ENCODE measurements at regions not wholly inside any gene's neighbourhood (a gene's known extent, or its start where the extent isn't known, plus 50 kb on each side); places are given as distances from the start of the nearest gene placed in this dataset.

DNA sequence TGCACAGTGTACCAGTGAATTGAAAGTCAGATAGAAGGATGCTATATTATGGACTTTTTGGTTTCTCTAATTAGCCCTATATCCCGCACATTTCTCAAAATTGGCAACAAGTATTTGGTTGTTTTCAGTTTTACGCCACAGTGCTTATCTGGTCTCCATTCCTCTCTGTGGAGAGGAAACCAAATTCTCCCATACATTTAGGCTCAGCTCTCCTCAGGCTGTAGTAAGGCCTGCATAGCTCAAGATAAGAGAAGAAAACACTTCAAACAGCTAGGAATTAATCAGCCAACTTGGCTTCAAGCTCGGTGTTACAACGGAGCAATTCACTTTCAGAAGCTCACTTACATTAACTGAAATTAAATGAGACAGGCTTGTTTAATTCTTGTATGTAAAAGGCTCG, 263.2 kb downstream of the PDHA2 start:
- H3K9me3 ChIP-seq (ENCODE audit: control insufficient read depth in 2 of 3, insufficient read depth in 1 of 3, low read length in 3 of 3), result no peaks in the 10 kb centered on the region
- H3K4me1 ChIP-seq (ENCODE audit: control insufficient read depth in 2 of 3, insufficient read depth in 2 of 3, low read depth in 1 of 3, low read length in 3 of 3), result no peaks in the 10 kb centered on the region
- TF ChIP-seq, protein P1, sequence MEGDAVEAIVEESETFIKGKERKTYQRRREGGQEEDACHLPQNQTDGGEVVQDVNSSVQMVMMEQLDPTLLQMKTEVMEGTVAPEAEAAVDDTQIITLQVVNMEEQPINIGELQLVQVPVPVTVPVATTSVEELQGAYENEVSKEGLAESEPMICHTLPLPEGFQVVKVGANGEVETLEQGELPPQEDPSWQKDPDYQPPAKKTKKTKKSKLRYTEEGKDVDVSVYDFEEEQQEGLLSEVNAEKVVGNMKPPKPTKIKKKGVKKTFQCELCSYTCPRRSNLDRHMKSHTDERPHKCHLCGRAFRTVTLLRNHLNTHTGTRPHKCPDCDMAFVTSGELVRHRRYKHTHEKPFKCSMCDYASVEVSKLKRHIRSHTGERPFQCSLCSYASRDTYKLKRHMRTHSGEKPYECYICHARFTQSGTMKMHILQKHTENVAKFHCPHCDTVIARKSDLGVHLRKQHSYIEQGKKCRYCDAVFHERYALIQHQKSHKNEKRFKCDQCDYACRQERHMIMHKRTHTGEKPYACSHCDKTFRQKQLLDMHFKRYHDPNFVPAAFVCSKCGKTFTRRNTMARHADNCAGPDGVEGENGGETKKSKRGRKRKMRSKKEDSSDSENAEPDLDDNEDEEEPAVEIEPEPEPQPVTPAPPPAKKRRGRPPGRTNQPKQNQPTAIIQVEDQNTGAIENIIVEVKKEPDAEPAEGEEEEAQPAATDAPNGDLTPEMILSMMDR (IDR thresholded peaks at IDR 0.05; ENCODE audit: borderline replicate concordance, extremely low read depth, insufficient read depth), result no peak
- no peaks in the 10 kb centered on the region for H3K27me3 ChIP-seq (ENCODE audit: control insufficient read depth, insufficient read depth, low read length)
- H3K27ac ChIP-seq (ENCODE audit: low read depth in 2 of 2, low read length in 2 of 2), result no peak overlapping the region
- no peak overlapping the region for H3K9ac ChIP-seq (ENCODE audit: low read length in 3 of 3)
- intact Hi-C loops (cut with DNase I), result no loop called here
- H3K4me3 ChIP-seq (ENCODE audit: low read length in 3 of 3), result no peak overlapping the region
- no peak for FAIRE-seq
- no peaks in the 10 kb centered on the region for H3K36me3 ChIP-seq (ENCODE audit: control insufficient read depth in 2 of 3, insufficient read depth in 3 of 3, low read length in 3 of 3)
- DNase-seq, result no peak

DNA sequence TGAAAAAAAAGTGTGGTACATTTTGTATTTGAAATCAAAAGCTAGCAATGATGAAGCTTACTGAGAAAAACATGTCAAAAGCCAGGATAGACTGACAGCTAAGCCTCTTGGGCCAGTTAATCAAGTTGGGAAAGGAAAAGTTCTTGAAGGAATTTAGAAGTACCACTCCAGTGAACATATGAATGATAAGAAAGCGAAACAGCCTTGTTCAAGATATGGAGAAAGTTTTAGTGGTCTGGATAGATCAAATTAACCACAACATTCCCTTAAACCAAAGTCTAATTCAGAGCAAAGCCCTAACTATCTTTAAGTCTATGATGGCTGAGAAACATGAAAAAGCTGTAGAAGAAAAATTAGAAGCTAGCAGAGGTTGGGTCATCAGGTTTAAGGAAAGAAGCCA, 268.3 kb downstream of the PDHA2 start:
- no peak for FAIRE-seq
- DNase-seq, result no peak
- Histone ChIP-seq H3K9ac (ENCODE audit: low read length in 3 of 3) (no peak overlapping the region), H3K9me3 (ENCODE audit: control insufficient read depth in 2 of 3, insufficient read depth in 1 of 3, low read length in 3 of 3) (peaks cover 0 to 5% (median 0%) of the 10 kb centered on the region in 3 donors), H3K4me3 (ENCODE audit: low read length in 3 of 3) (no peak overlapping the region), H3K4me1 (ENCODE audit: control insufficient read depth in 2 of 3, insufficient read depth in 2 of 3, low read depth in 1 of 3, low read length in 3 of 3) (no peaks in the 10 kb centered on the region), H3K27ac (ENCODE audit: low read depth in 2 of 2, low read length in 2 of 2) (no peak overlapping the region), H3K27me3 (ENCODE audit: control insufficient read depth, insufficient read depth, low read length) (no peaks in the 10 kb centered on the region), H3K36me3 (ENCODE audit: control insufficient read depth in 2 of 3, insufficient read depth in 3 of 3, low read length in 3 of 3) (no peaks in the 10 kb centered on the region)
- TF ChIP-seq, protein P1 (IDR thresholded peaks at IDR 0.05; ENCODE audit: borderline replicate concordance, extremely low read depth, insufficient read depth), result no peak
- intact Hi-C loops (cut with DNase I), result no loop called here

DNA sequence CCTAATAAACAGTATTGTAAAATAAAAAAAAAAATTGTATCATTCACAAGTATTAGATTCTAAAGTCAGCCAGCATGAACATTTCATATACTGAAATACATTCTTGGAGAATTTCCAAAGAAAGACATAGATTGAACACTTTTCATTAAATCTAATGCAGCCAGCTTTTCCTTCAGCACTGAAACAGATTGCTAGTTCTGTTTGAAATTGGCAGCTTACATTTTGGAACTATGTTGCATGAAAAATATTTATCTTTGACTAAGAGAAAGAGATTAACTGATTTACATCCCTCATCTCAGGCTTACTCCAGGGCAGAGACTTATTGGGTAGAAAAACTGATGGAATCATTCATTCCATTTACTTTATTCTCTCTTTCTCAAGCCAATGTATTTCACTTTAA, 272.7 kb downstream of the PDHA2 start:
- no peak overlapping the region for H3K4me3 ChIP-seq (ENCODE audit: low read length in 3 of 3)
- no peak overlapping the region for H3K27ac ChIP-seq (ENCODE audit: low read depth in 2 of 2, low read length in 2 of 2)
- FAIRE-seq (no peak), DNase-seq (no peak)
- no peaks in the 10 kb centered on the region for H3K4me1 ChIP-seq (ENCODE audit: control insufficient read depth in 2 of 3, insufficient read depth in 2 of 3, low read depth in 1 of 3, low read length in 3 of 3)
- no peaks in the 10 kb centered on the region for H3K27me3 ChIP-seq (ENCODE audit: control insufficient read depth, insufficient read depth, low read length)
- no peak overlapping the region for H3K9ac ChIP-seq (ENCODE audit: low read length in 3 of 3)
- H3K9me3 ChIP-seq (ENCODE audit: control insufficient read depth in 2 of 3, insufficient read depth in 1 of 3, low read length in 3 of 3), result peaks cover 0 to 5% (median 0%) of the 10 kb centered on the region in 3 donors
- intact Hi-C loops (cut with DNase I), result no loop called here
- TF ChIP-seq, protein P1 (IDR thresholded peaks at IDR 0.05; ENCODE audit: borderline replicate concordance, extremely low read depth, insufficient read depth), result no peak
- H3K36me3 ChIP-seq (ENCODE audit: control insufficient read depth in 2 of 3, insufficient read depth in 3 of 3, low read length in 3 of 3), result no peaks in the 10 kb centered on the region

DNA sequence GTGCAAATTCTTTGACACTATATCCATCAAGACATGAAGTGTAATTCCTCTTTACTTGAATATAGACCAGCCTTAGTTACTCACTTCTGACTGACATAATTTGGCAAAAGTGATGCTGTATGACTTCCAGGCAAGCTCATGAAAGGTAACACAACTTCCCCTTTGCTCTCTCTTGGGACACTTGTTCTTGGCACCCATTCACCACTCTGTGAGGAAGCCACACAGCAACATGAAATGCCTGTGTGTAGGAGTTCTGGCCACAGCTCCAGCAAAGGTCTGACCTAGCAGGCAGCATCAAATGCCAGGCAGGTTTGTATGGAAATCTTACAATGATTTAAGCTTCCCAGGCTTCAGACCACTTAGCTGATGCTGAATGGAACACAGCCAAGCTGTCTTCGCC, 280.3 kb downstream of the PDHA2 start:
- H3K4me3 ChIP-seq (ENCODE audit: low read length in 3 of 3), result no peak overlapping the region
- no peak overlapping the region for H3K27ac ChIP-seq (ENCODE audit: low read depth in 2 of 2, low read length in 2 of 2)
- FAIRE-seq, result no peak
- no peak overlapping the region for H3K9ac ChIP-seq (ENCODE audit: low read length in 3 of 3)
- H3K9me3 ChIP-seq (ENCODE audit: control insufficient read depth in 2 of 3, insufficient read depth in 1 of 3, low read length in 3 of 3), result no peaks in the 10 kb centered on the region
- H3K4me1 ChIP-seq (ENCODE audit: control insufficient read depth in 2 of 3, insufficient read depth in 2 of 3, low read depth in 1 of 3, low read length in 3 of 3), result no peaks in the 10 kb centered on the region
- no peak for DNase-seq
- TF ChIP-seq, protein P1 (IDR thresholded peaks at IDR 0.05; ENCODE audit: borderline replicate concordance, extremely low read depth, insufficient read depth), result no peak
- intact Hi-C loops (cut with DNase I), result no loop called here
- no peaks in the 10 kb centered on the region for H3K36me3 ChIP-seq (ENCODE audit: control insufficient read depth in 2 of 3, insufficient read depth in 3 of 3, low read length in 3 of 3)
- H3K27me3 ChIP-seq (ENCODE audit: control insufficient read depth, insufficient read depth, low read length), result no peaks in the 10 kb centered on the region

Data from kidney (tissue), 13 donors.